SU-DHL-6 (cell line): ENCODE measurements at regions not wholly inside any gene's neighbourhood (a gene's known extent, or its start where the extent isn't known, plus 50 kb on each side); places are given as distances from the start of the nearest gene placed in this dataset.

ENCODE experiments used
- H2AFZ ChIP-seq: fragments of 200-600 bp; sonication (generic); 2 replicates; pipeline ENCODE4 v1.6.1; 2014; ENCODE audit warnings: low read depth, mild to moderate bottlenecking, moderate library complexity, mixed read lengths, antibody characterized with exemption, low read length; ENCODE audit not compliant: severe bottlenecking
- H3F3A ChIP-seq: fragments of 200-600 bp; shearing (Covaris generic); 2 replicates; pipeline ENCODE4 v1.6.0; 2016; ENCODE audit warnings: antibody characterized with exemption, mild to moderate bottlenecking; ENCODE audit not compliant: insufficient read depth
- H3K27ac ChIP-seq: fragments of 200-600 bp; sonication (generic); 2 replicates; pipeline ENCODE4 v1.5.1; 2016; ENCODE audit warnings: low read depth, mild to moderate bottlenecking, low read length, moderate library complexity, mixed read lengths
- H3K27me3 ChIP-seq: fragments of 200-600 bp; sonication (generic), shearing (Covaris generic); 2 replicates; pipeline ENCODE4 v1.6.0; 2014; ENCODE audit warnings: mild to moderate bottlenecking, low read length
- H3K36me3 ChIP-seq: fragments of 200-600 bp; sonication (generic); 2 replicates; pipeline ENCODE4 v1.6.1; 2014; ENCODE audit warnings: mild to moderate bottlenecking, low read length, mixed read lengths
- H3K4me2 ChIP-seq: fragments of 300-600, 200-600 bp; shearing (Covaris generic), sonication (generic); 2 replicates; pipeline ENCODE4 v1.6.0; 2014; ENCODE audit warnings: low read length, low read depth, mild to moderate bottlenecking; ENCODE audit not compliant: poor library complexity, severe bottlenecking
- H3K4me3 ChIP-seq: fragments of 200-600 bp; sonication (generic); 2 replicates; pipeline ENCODE4 v1.5.1; 2014; ENCODE audit warnings: antibody characterized with exemption, low read length, mild to moderate bottlenecking, mixed read lengths; ENCODE audit not compliant: insufficient read depth, poor library complexity, severe bottlenecking
- H3K79me2 ChIP-seq: fragments of 200-600 bp; sonication (generic); 2 replicates; pipeline ENCODE4 v1.6.1; 2014; ENCODE audit warnings: mild to moderate bottlenecking, low read length, moderate library complexity; ENCODE audit not compliant: insufficient read depth
- H3K9ac ChIP-seq: fragments of 200-600 bp; sonication (generic); 2 replicates; pipeline ENCODE4 v1.7.0; 2014; ENCODE audit warnings: mild to moderate bottlenecking, low read length
- H3K9me2 ChIP-seq: fragments of 200-600 bp; sonication (generic); replicated peaks from 2 replicates; pipeline ENCODE4 v1.6.1; 2014; ENCODE audit warnings: low read length; ENCODE audit not compliant: insufficient read depth
- H3K9me3 ChIP-seq: fragments of 200-600 bp; sonication (generic); 2 replicates; pipeline ENCODE4 v1.6.1; 2014; ENCODE audit warnings: low read length, mixed read lengths; ENCODE audit not compliant: insufficient read depth
- H4K20me1 ChIP-seq: fragments of 200-600 bp; sonication (generic); 2 replicates; pipeline ENCODE4 v1.6.1; 2014; ENCODE audit warnings: low read depth, mild to moderate bottlenecking, antibody characterized with exemption, low read length, moderate library complexity, mixed read lengths
- EZH2phosphoT487 ChIP-seq: fragments of 200-600 bp; sonication (generic), shearing (Covaris generic); conservative IDR thresholded peaks from 2 replicates; pipeline ENCODE4 v1.6.1; 2018; ENCODE audit warnings: mild to moderate bottlenecking, antibody characterized with exemption, low read length, moderate library complexity, mixed read lengths
- TF ChIP-seq, protein P1 (sequence below): fragments of 200-600 bp; sonication (generic); IDR thresholded peaks from one replicate; pipeline ENCODE4 v1.5.1; 2017; ENCODE audit warnings: antibody characterized with exemption, mild to moderate bottlenecking, low read length, moderate library complexity; ENCODE audit not compliant: insufficient read depth, poor library complexity, severe bottlenecking

DNA sequence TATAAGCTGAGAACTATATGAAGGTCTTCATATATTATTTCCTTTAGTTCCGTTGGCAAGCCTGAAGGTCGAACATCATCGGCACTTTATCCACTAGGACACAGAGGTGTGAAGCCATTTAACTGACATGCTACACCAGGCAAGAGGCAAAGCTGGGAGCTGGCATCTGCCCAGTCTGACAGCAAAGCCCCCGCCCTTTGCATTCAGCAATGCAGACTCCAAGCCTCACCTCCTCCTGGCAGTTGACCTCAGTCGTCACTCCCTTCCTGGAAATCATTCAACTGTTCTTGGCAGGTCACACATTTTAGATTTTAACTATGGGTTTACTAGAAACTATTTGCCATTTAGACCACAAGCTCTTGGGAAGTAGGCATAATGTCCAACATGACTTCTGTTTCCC is 135.8 kb upstream of the FRG1 start:
- Histone ChIP-seq H4K20me1 (no peaks in the 10 kb centered on the region), H2AFZ (no peak overlapping the region), H3K79me2 (no peaks in the 10 kb centered on the region), H3K9me3 (no peaks in the 10 kb centered on the region), H3K9ac (no peak overlapping the region), H3K9me2 (no peaks in the 10 kb centered on the region), H3F3A (no peaks in the 10 kb centered on the region), H3K27ac (no peak overlapping the region), H3K36me3 (no peaks in the 10 kb centered on the region), H3K27me3 (no peaks in the 10 kb centered on the region), H3K4me2 (no peak overlapping the region), H3K4me3 (no peak overlapping the region)
- TF ChIP-seq, protein P1, sequence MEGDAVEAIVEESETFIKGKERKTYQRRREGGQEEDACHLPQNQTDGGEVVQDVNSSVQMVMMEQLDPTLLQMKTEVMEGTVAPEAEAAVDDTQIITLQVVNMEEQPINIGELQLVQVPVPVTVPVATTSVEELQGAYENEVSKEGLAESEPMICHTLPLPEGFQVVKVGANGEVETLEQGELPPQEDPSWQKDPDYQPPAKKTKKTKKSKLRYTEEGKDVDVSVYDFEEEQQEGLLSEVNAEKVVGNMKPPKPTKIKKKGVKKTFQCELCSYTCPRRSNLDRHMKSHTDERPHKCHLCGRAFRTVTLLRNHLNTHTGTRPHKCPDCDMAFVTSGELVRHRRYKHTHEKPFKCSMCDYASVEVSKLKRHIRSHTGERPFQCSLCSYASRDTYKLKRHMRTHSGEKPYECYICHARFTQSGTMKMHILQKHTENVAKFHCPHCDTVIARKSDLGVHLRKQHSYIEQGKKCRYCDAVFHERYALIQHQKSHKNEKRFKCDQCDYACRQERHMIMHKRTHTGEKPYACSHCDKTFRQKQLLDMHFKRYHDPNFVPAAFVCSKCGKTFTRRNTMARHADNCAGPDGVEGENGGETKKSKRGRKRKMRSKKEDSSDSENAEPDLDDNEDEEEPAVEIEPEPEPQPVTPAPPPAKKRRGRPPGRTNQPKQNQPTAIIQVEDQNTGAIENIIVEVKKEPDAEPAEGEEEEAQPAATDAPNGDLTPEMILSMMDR = no peak
- no peak for TF ChIP-seq EZH2phosphoT487

DNA sequence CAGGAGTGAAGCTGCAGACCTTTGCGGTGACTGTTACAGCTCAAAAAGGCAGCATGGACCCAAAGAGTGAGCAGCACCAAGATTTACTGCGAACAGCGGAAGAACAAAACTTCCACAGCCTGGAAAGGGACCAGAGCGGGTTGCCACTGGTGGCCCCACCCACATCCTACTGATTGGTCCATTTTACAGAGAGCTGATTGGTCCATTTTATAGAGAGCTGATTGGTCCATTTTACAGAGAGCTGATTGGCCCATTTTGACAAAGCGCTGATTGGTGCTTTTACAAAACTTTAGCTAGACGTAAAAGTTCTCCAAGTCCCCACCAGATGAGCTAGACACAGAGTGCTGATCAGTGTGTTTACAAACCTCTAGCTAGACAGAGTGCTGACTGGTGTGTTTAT is 134.2 kb upstream of the FRG1 start:
- H2AFZ ChIP-seq = no peak overlapping the region
- H4K20me1 ChIP-seq = no peaks in the 10 kb centered on the region
- H3F3A ChIP-seq = no peaks in the 10 kb centered on the region
- TF ChIP-seq, protein P1 = no peak
- TF ChIP-seq EZH2phosphoT487 = no peak
- no peak overlapping the region for H3K4me3 ChIP-seq
- H3K9me2 ChIP-seq = no peaks in the 10 kb centered on the region
- no peaks in the 10 kb centered on the region for H3K79me2 ChIP-seq
- H3K9ac ChIP-seq = no peak overlapping the region
- H3K27ac ChIP-seq = no peak overlapping the region
- H3K36me3 ChIP-seq = no peaks in the 10 kb centered on the region
- H3K9me3 ChIP-seq = no peaks in the 10 kb centered on the region; the same call in 1 of the 2 replicates
- no peaks in the 10 kb centered on the region for H3K27me3 ChIP-seq
- no peak overlapping the region for H3K4me2 ChIP-seq

DNA sequence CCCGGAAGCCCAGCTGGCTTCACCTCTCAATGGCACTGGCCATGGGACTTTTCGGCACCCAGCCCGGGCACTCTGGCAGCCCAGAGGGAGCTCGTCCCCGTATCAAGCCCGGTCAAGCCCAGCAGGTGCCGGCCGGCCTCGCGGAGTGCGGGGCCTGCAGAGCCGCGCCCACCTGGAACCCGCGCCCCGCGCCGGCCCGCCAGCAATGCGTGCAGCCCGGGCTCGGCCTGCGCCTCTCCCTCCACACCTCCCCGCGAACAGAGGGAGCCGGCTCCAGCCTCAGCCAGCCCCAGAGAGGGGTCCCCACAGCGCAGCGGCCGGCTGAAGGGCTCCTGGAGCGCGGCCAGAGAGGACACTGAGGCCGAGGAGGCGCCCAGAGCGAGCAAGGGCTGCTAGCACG is 133.6 kb upstream of the FRG1 start:
- no peaks in the 10 kb centered on the region for H3F3A ChIP-seq
- no peaks in the 10 kb centered on the region for H4K20me1 ChIP-seq
- no peaks in the 10 kb centered on the region for H3K9me2 ChIP-seq
- no peak overlapping the region for H3K9ac ChIP-seq
- no peak overlapping the region for H3K27ac ChIP-seq
- H3K36me3 ChIP-seq = no peaks in the 10 kb centered on the region
- H3K27me3 ChIP-seq = no peaks in the 10 kb centered on the region
- no peak overlapping the region for H3K4me2 ChIP-seq
- H3K79me2 ChIP-seq = no peaks in the 10 kb centered on the region
- H2AFZ ChIP-seq = no peak overlapping the region
- TF ChIP-seq, protein P1 = no peak
- no peak for TF ChIP-seq EZH2phosphoT487
- no peak overlapping the region for H3K4me3 ChIP-seq
- no peaks in the 10 kb centered on the region; the same call in 1 of the 2 replicates for H3K9me3 ChIP-seq
